Activated B cell treated with CpG ODN at 0.5 μM for 24 hours (primary cell): ENCODE measurements at regions not wholly inside any gene's neighbourhood (a gene's known extent, or its start where the extent isn't known, plus 50 kb on each side); places are given as distances from the start of the nearest gene placed in this dataset.

ENCODE experiments used
- ATAC-seq: fragments of 200-7000 bp; cut with Tn5 transposase; one replicate; pipeline ENCODE4 v1.10.0; 2021; ENCODE audit warnings: low read depth, mild to moderate bottlenecking, moderate library complexity
- CTCF ChIA-PET: fragments of 350-600 bp; sonication (Branson Sonifier 250); formaldehyde crosslinking; loops from one replicate; lab custom pipeline; 2021; ENCODE audit warnings: antibody characterized with exemption; lab: Charles Lee
- POLR2A ChIA-PET: fragments of 350-600 bp; sonication (Branson Sonifier 250); formaldehyde crosslinking; loops from one replicate; lab custom pipeline; 2021; ENCODE audit warnings: antibody characterized with exemption; lab: Charles Lee
- DNase-seq: peaks from one replicate; pipeline ENCODE4 v3.0.0; 2022
- H3K27ac Mint-ChIP-seq: one replicate; pipeline ENCODE4 v1.8.0; 2020; ENCODE audit warnings: mixed read lengths
- H3K27me3 Mint-ChIP-seq: one replicate; pipeline ENCODE4 v1.8.0; 2021; ENCODE audit warnings: mixed read lengths
- H3K36me3 Mint-ChIP-seq: one replicate; pipeline ENCODE4 v1.8.0; 2021; ENCODE audit warnings: low read depth, mixed read lengths
- H3K4me1 Mint-ChIP-seq: one replicate; pipeline ENCODE4 v1.8.0; 2021; ENCODE audit warnings: mixed read lengths
- H3K4me3 Mint-ChIP-seq: one replicate; pipeline ENCODE4 v1.8.0; 2020; ENCODE audit warnings: mild to moderate bottlenecking, mixed read lengths
- H3K9me3 Mint-ChIP-seq: one replicate; pipeline ENCODE4 v1.8.0; 2020; ENCODE audit warnings: mixed read lengths
- CTCF ChIP-seq: fragments of 200-600 bp; IDR thresholded peaks from one replicate; pipeline ENCODE4 v1.8.0; 2022; ENCODE audit warnings: antibody characterized with exemption, mild to moderate bottlenecking
- intact Hi-C: fragments of 100-400 bp; cut with micrococcal nuclease; formaldehyde crosslinking; loops from one replicate; pipeline ENCODE4 v1.15.1; 2024

GRCh38 chr1:230495891-230496385 lies 69.8 kb upstream of the PGBD5 start:
- Mint-ChIP-seq H3K4me1 (no peaks in the 10 kb centered on the region), H3K9me3 (no peaks in the 10 kb centered on the region), H3K36me3 (no peaks in the 10 kb centered on the region), H3K27ac (no peak overlapping the region), H3K4me3 (no peak overlapping the region), H3K27me3 (peaks cover 15% of the 10 kb centered on the region)
- DNase-seq (no peak), ATAC-seq (no peak)
- ChIA-PET CTCF (no interaction called here), POLR2A (no interaction called here)
- intact Hi-C loops = no loop called here
- TF ChIP-seq CTCF = no peak

- no peak overlapping the region for H3K4me3 Mint-ChIP-seq
- ATAC-seq = no peak
These were observed 68.9 kb upstream of the PGBD5 start for GRCh38 chr1:230495076-230495475.

GRCh38 chr1:230494514-230494913 lies 68.4 kb upstream of the PGBD5 start:
- no peak for ATAC-seq
- Mint-ChIP-seq H3K4me1 (no peaks in the 10 kb centered on the region), H3K27me3 (peaks cover 14% of the 10 kb centered on the region), H3K27ac (no peak overlapping the region), H3K9me3 (no peaks in the 10 kb centered on the region), H3K36me3 (no peaks in the 10 kb centered on the region), H3K4me3 (no peak overlapping the region)
- ChIA-PET CTCF (no interaction called here), POLR2A (no interaction called here)
- no peak for TF ChIP-seq CTCF
- intact Hi-C loops = no loop called here
- no peak for DNase-seq

More at GRCh38 chr1:230495076-230495475, 68.9 kb upstream of the PGBD5 start:
- H3K27me3 Mint-ChIP-seq = peaks cover 15% of the 10 kb centered on the region
- no peaks in the 10 kb centered on the region for H3K36me3 Mint-ChIP-seq
- no peak overlapping the region for H3K27ac Mint-ChIP-seq
- no peaks in the 10 kb centered on the region for H3K4me1 Mint-ChIP-seq
- DNase-seq = no peak
- intact Hi-C loops = no loop called here
- ChIA-PET POLR2A (no interaction called here), CTCF (no interaction called here)
- no peak for TF ChIP-seq CTCF
- no peaks in the 10 kb centered on the region for H3K9me3 Mint-ChIP-seq

GRCh38 chr1:230494026-230494425 lies 67.9 kb upstream of the PGBD5 start:
- no peaks in the 10 kb centered on the region for H3K4me1 Mint-ChIP-seq
- H3K27me3 Mint-ChIP-seq = peaks cover 11% of the 10 kb centered on the region
- H3K27ac Mint-ChIP-seq = no peak overlapping the region
- DNase-seq (no peak), ATAC-seq (no peak)
- intact Hi-C loops = no loop called here
- ChIA-PET POLR2A (no interaction called here), CTCF (no interaction called here)
- H3K4me3 Mint-ChIP-seq = no peak overlapping the region
- no peaks in the 10 kb centered on the region for H3K9me3 Mint-ChIP-seq
- TF ChIP-seq CTCF = no peak
- no peaks in the 10 kb centered on the region for H3K36me3 Mint-ChIP-seq

- intact Hi-C loops = no loop called here
- ChIA-PET CTCF (no interaction called here), POLR2A (no interaction called here)
- Mint-ChIP-seq H3K27ac (no peak overlapping the region), H3K4me3 (no peak overlapping the region), H3K36me3 (no peaks in the 10 kb centered on the region), H3K9me3 (no peaks in the 10 kb centered on the region), H3K4me1 (no peaks in the 10 kb centered on the region), H3K27me3 (peaks cover 9% of the 10 kb centered on the region)
- TF ChIP-seq CTCF = no peak
- DNase-seq = no peak
- no peak for ATAC-seq
These were observed 67.1 kb upstream of the PGBD5 start for GRCh38 chr1:230493264-230493663.
